Activated CD8-positive, alpha-beta memory T cell treated with anti-CD3 and anti-CD28 coated beads for 24 hours (primary cell): ENCODE measurements at regions not wholly inside any gene's neighbourhood (a gene's known extent, or its start where the extent isn't known, plus 50 kb on each side); places are given as distances from the start of the nearest gene placed in this dataset.

ENCODE experiments used
- DNase-seq: peaks from one replicate; pipeline ENCODE4 v3.0.0-alpha.2; 2020

DNA sequence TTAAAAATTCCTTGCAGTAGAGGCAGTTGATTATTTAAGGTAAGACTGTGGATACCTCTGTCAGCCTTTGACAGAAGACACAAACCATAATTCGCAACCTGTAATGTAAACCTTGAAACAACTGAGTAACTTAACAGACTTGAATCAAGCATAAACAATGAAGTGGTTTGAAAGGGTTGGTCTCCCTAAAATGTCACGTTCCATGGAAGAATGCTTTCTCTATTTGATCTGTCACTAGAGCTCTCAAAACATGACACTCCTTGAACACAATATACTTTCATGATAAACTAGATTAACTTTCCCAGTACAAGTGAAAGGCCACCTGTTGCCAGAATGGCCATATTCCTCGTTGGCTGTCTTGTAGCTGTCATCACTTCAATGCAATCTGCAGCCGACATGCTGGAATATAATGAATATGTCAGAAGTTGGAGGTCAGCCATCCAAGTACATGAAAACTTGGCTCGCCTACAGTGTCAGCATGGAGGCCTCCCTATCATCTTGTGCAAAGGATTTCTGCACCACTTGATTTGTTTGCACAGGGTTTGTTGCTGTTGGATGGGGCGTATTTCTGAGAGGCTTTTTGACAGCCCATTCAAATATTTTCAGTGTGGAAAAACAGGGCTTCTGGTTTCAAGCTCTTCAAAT lies 228.0 kb downstream of the TLE4 start:
- DNase-seq: no peak

DNA sequence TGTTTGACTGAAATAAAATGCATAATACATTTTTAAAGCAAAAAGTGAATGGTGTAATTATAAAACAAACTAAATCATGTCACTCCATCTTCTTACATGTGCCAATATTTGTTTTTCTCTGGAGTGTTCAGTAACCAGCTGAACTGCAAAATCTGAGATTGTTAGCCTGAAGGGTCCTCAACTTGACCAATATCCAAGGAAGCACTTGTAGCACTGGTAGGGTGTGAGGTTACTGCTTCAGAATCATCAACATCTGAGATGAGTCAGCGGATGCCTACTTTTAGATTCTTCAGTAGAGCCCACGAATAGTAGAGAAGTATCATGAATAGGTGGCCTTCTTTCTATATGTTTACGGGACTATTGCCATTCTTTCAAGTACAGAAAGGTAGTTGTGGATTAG lies 226.7 kb downstream of the TLE4 start:
- no peak for DNase-seq

DNA sequence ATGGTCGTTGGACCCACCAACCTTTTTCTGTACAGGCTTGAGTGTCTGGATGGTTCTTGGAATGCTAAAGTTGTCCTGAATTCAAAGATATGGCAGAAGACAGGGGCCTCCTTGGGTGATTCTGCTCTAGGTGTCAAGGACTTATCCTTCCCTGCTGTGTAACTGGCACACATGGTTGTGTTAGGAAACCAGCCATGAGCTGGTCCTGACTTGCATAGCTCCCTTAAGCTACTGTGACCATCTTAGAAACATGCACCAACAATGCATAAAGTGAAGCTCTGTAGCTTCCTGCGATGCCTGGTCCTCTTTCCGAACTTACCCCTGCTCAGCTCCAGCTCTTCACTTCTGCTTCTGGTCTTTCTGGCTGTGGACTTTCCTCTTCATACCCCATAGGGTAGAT lies 224.6 kb downstream of the TLE4 start:
- DNase-seq: no peak

DNA sequence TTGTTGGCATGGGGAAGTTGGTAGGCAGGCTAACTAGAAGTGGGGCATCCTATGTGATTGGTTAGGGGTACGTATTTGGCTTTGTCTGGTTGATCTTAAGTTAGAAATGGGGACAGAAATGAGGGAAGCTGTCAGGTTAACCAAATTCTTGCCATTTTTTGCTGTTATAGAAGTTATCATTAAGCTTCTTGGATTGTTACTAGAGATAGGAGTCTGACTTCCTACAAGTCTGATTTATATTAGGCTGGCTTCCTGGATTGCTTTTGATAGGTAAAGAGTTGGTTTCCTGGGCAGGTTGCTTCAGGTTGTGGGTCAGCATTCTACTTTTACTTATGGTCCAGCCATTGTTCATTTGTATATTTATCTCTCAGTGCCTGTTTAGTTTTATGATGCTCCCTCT lies 216.9 kb downstream of the TLE4 start:
- DNase-seq: no peak

DNA sequence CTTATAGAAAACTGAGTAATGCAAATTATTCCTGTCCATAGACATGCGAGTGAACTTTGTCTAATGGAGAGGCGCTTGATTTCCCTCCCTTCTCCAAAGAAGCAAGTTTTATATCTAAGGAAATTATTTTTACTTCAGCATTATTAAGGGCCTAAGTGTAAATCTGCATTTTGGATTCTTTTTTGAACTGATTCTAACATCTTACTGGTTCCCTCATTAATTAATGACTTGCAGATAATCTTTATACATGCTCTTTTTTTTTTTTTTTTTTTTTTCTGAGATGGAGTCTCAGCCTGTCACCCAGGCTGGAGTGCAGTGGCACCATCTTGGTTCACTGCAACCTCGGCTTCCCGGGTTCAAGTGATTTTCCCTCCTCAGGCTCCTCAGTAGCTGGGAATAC lies 209.5 kb downstream of the TLE4 start:
- DNase-seq: no peak

DNA sequence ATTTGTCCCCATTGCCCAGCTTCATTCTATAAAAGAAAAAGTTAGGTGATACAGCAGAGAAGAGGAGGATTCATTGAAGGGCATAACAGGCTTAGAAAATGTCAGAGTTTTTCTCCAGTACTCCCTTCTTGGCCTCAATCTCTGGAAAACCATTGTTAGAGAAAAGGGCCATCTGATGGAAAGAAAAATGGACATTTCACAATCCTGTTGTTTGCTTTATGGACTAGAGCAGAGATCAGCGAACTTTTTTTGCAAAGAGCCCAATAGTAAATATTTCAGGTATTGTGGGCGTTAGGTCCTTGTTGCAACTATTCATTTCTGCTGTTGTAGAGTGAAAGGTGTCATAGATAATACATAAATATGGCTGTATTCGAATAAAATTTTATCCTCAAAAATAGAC lies 208.8 kb downstream of the TLE4 start:
- no peak for DNase-seq

DNA sequence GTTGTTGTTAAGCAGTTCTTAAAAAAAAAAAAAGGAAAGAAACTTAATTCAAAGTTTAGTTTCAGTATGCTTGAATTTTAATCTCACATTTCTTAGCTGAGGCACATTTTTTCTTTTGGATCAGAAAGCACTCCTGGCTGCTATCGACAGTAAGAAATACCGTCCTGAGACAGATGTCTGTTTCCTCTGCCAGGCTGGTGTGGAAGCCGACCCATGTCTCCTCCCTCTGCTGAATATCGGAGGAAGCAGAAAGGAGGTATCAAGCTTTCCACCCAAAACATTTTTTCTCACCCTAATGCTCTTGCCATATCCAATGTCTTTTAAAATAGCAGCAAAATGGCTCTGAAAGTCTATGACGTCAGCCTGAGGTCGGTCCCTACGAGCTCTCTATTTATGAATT lies 208.1 kb downstream of the TLE4 start:
- DNase-seq: no peak

DNA sequence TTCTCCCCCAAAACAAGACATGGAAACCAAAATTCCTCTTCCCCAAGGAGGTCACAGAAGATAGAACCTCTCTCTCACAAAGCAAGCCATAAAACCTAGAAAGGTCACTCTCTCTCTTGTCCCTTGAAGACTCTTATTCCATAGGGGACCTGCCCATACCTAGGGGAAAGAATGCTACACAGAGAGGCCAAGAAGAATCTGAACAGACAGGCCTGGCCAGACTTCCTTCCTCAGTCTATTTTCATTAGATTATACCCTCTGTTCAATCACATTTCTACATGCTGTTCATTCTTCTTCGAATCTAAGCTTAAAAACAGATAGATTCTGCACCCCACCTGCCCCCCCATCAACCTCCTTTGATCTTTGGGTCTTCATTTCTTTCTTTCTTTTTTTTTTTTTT lies 206.8 kb downstream of the TLE4 start:
- DNase-seq: no peak

DNA sequence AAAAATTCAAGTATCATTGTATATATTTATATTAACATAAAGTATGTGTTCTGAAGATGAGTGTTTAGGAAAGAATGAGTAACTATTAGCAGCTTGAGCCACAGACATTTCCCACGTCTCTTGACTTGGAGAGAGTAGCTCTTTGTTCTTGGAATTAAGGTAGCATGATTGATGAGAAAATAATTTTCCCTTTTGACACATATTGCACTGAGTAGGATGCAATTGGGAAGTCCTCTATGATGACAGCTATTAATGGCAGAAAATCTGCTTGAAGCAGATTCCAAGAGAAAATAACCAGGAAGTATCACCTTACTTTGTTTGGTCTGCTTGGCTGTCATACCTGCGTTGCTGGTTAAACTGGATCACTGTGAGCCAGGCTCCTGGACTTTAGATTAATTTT lies 204.8 kb downstream of the TLE4 start:
- DNase-seq: no peak
